GM19372 (cell line): ENCODE measurements at regions not wholly inside any gene's neighbourhood (a gene's known extent, or its start where the extent isn't known, plus 50 kb on each side); places are given as distances from the start of the nearest gene placed in this dataset.
A peak's percentile ranks its signal among the peaks of the same experiment; 100 is the strongest.
"Not testable (repeated sequence)": the region's sequence is repeated elsewhere in the genome, so short reads cannot be mapped to it uniquely, and the experiment has no call there.

Experiments used
- ATAC-seq: cut with Tn5 transposase; IDR thresholded peaks from one replicate; pipeline ENCODE4 v1.9.1; 2021; ENCODE audit warnings: mild to moderate bottlenecking, low read depth, moderate library complexity; ENCODE audit not compliant: unreplicated experiment

DNA sequence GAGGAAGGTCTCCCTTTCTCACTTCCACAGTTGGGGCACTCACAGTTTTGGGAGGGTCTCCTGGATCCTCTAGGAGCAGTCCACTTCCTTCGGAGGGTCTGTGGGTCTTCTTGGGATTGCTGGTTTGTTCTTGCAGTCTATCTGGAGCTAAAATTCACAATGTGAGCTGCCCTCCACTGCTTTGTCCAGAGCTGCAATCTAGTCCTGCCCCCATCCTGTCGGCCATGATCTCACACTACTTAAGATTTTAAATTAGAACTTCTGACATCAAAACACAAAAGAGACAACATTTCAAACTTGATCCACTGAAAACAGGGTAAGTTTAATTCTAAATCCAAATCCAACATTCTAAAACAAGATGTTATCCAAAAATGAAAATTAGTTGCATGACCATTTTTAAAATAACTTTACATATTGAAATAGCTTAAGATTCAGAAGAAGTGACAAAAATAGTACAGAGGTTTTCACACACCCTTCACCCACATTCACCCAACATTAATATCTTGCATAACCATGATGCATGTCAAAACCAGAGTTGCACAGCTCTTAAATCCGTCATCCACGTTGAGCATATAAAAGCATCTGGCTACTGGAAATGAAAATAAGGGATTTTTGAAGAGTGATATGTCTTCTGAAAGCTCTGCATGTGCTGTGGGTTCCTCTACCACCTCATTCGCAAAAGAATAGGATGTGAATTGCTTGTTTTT is 113.7 kb upstream of the EPB41L4A start:
- ATAC-seq = no peak

DNA sequence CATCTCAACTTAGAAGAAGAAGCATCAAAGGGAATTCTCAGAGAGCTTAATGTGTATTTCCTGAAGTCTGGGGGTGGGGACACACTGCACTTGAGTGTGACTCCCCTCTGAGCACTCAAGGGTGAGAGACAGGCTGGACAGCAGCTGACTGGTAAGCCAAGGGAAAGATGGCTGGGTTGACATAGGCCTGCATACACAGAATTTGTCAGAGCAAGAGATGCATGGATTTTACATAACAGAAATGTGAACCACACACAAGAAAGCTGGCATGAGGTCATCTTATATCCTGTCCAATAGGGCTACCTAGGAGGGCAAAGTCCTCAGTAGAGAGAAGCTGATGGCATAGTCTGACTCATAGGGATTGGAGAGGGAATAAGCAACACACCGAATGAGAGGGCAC is 114.3 kb upstream of the EPB41L4A start:
- ATAC-seq = no peak

DNA sequence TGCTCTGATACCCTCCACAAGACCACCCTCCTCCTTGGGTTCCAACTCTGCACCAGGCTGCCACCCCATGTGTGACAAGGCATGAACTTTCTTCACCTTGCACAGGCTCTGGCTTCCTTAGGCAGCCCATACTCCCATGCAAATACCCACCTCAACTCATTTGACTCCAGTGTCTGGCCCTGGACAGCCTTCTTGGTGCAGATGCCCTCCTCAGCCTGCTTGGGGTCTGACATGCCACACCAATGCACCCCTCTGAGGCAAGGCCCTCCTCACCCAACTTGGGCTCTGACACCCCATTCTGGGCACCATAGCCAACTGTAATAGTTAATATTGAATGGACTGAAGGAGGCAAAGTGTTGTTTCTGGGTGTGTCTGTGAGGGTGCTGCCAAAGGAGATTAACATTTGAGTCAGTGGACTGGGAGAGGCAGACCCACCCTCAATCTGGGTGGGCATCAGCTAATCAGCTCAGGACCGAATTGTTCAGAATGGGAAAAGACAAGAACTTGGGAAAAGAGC is 115.0 kb upstream of the EPB41L4A start:
- no peak for ATAC-seq

DNA sequence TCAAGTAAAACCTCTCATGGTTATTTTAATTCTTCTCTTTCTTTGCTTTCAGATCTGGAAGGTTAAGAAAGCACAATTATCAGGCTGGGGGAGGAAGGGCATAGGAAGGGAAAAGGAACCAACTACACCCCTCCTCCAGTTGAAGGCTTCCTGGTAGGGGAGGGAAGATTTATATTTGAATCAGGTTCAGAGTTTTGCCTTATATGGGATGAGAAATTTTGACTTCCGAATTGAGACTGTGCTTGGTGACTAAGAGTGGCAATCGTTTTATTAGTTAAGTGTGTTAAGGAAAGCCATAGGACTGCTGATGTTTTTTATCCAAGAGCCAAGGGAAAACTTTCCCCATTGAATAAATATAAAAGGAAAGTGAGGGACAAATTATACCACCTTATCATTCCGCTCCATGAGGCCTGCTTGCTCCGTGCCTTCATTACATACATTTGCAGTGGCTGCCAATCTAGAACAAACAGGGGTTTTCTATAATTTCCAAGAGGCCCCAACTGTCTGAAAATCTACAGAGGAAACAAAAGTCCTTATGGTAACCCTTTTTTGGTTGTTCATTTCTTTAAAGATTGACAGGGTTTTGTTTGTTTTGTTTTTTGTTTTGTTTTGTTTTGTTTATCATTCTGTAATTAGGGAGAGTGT is 115.7 kb upstream of the EPB41L4A start:
- ATAC-seq = no peak

DNA sequence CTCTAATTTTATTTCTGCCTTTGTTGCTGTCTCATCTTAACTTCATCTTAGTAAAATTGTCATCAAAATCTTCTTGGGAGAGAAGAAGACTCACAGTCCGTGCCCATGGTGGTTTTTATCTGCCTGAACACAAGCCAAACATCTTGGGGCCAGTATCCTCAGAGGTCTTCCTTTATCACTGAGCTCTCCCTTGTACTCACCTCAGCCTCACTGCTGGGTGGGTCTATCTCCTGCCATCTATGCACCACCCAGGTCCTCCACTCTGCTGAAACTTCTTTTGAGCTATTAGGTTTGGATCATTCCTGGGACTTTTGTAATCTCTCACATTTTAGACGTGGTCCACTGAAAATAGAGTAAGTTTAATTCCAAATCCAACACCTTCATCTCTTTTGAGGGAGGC is 116.3 kb upstream of the EPB41L4A start:
- ATAC-seq = no peak

DNA sequence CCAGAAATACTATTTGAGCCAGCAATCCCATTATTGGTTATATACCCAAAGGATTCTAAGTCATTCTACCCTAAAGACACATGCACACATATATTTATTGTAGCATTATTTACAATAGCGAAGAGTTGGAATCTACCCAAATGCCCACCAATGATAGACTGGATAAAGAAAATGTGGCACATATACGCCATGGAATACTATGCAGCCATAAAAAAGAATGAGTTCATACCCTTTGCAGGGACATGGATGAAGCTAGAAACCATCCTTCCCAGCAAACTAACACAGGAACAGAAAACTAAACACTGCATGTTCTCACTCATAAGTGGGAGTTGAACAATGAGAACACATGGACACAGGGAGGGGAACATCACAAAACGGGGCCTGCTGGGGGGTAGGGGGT is 125.5 kb upstream of the EPB41L4A start:
- not testable (repeated sequence) for ATAC-seq

DNA sequence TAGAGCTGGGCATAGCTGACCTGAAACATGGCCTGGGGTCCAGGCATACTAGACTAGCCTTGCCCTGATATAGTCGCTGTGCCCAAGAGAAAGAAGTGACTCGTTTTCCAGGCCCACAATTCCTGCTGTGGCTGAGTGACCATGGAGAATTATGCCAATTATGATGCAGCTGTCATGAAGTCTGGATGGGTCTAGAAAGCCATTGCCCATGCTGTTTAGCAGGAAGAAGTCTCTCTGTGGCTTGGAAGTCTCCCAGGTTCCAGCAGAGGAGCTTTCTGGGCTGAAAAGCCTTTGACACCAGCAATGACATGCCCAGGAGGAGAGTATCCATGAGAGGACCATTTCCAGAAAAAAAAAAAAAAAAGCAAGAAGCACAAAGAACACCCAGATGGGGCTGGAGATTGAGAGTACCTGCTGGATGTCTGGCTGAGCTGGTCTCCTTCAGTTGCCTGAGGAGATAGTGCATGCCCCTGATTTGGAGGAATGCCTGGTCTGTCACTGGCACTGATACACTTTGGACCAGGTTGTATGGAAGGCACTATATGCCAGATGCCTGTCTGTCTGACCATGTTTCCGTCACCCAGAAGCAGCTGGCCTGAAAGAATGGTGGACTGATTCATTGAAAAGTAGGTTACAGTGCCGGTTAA is 128.0 kb upstream of the EPB41L4A start:
- ATAC-seq = no peak

DNA sequence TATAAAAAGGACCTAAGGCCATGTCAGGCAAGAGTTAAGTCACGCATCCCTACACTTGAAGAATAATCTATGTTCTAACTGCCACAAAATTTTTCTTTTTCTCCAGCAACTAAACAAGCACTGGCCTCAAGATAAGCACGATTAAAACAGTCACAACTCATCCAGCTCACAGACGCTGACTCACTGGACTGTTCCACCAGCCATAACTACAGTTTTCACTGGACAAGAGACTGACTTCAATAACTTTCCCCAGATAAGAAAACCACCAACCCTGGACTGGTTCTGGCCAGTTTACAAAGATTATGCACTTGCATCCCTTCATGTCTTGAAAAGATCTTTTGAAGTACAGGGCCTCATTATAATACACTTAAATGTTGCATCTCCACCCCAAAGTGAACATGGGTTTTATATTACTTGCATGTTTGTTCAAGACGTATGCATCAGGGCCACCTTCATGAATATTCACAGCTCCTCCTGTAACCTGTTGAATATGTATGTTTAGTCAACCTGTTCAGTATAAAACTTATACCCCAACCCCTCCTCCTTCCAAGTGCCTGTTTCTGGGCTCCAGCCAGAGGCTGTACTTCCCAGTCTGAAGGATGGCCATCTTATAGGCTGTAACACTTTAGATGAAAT is 129.3 kb upstream of the EPB41L4A start:
- ATAC-seq = no peak

DNA sequence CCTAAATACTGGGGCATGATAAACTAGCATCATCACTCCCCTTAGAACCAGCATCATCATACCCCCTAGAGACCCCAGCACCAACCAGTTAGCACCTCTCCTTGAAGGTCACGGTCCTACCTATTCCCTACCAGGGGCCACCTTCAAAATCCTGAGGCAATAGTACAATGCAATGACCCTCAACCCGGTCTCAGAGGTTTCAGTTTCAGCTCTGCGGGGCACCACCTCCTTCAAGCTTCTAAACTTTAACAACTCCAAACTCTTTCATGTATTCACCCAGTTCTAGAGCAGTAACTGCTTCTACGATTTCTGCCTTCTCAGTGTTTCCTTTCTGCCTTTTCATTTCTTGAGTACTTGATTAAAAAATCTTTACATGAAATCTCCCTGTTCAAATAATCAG is 130.1 kb upstream of the EPB41L4A start:
- ATAC-seq = peak; percentile 53

DNA sequence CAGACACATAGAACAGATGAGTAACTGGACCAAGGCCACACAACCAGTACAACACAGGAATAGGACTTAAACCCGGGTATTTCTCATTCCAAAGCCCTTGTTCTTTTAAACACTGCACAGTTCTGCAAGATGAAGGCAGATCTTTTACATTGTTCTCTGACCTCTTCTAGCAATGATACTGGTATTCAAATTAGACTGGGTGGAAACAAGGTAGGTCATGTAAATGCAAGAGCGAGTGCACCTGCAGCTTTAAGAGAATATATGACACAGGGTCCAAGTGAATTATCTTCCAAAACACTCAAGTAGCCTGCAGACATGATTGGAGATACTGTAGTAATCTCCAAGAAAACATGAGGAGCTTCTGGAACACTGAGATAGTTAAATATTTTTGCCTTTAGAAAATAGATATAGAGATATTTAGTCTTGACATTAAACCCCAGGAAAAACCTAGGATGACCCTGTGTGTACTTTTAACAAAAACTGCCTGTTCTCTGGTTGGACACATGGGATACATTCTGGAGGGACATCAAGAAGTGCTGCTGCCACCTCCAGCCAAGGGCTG is 130.6 kb upstream of the EPB41L4A start:
- ATAC-seq = peak; percentile 47

DNA sequence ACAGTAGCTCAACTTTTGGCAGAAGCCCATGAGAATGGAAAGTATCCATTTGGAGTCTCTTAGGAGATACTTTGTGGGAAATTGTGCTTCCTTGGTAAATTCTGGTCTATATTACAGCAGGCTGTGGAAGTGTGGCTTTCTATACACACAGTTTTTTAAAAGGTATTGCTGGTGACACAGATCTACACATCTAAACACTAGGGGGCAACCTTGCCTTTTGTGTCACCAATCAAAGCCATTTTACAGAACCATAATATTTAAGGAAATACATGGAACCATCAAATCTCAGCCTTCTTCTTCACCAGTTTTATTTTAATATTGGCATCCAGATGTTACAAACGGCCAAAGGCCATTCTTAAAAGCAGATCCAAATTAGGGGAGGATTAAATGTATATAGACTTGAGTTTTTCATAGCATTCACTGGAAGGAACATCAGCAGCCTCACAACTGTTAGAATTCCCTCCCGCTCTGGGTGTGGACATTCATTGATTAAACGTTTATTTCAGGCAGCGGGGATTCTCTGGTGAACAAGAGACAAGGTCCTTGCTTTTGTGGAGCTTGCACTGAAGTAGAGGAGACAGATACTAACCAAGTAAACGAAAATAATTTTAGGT is 132.4 kb upstream of the EPB41L4A start:
- ATAC-seq = no peak

DNA sequence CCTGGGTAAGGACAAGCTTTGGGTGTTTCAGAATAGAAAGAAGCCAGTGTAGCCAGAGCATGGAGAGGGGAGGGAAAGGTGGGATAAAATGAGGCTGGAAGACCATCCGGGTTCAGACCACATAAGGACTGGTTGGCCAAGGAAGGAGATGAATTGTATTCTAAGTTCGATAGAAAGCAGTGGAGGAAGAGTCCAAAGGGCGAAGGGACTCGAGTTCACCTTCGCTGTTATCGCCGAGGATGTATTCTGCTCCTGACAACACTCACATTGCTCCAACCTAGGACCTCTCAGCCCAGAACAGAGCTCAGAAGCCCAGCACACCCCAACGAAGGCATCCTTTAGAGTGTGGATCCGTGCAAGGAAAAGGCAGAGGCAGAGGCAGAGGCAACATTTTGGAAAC is 133.1 kb upstream of the EPB41L4A start:
- no peak for ATAC-seq

DNA sequence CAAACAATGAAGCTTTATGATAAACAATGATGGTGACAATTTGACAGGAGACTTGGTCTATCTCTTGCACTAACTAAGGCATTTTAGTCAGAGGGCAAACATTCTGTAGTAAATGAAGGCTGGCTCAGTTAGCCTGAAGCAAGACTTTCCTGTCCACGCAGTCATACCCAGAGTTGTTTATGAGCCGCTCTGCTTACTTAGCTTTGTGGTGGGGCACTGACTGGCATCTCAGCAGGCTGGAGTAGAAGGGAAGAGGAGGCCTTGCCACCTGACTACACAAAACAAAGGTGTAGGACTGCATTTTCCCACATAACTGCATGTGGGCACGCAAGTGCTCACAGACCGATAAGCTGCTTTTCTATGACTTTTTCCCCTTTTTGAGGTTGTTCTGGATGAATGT is 133.7 kb upstream of the EPB41L4A start:
- no peak for ATAC-seq

DNA sequence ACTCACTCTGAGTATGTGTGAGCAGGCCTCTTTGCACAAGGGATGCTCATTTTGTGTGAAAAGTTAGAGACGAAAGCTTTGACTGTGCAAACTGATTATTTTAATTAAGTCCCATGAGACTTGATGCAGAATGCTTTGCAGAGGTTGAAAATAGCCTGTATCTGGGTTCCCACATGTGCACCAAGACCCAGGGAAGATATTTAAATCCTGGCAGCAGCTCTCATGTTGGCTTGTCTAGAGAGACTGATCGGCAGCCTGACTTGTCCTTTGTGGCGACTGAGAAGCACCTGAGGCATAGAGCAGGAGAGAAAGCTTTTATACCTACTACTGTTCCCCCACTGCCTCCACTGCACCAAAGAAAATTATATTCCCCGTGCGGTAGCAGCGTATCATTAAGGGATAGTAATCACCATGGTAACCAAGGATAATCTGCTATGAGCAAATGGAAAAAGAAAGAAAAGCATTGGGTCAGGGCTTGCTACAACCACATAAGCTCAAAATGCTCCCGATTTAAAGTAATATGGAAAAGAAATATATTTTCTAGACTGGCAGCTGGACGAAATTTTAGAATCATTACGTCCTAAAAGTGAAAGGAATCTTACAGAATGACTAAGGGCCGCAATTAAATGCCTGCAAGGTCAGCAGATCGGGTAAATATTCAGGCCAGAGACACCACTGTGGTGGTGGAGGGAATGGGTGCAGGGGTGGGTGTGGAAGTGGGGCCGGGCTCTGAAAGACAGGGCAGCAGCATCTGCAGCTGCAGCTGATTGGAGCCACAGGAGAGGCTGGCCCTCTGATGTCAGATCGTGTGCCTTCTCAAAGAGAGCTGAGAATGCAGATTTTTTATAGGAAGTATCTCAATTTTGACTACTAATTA is 135.3 kb upstream of the EPB41L4A start:
- no peak for ATAC-seq

DNA sequence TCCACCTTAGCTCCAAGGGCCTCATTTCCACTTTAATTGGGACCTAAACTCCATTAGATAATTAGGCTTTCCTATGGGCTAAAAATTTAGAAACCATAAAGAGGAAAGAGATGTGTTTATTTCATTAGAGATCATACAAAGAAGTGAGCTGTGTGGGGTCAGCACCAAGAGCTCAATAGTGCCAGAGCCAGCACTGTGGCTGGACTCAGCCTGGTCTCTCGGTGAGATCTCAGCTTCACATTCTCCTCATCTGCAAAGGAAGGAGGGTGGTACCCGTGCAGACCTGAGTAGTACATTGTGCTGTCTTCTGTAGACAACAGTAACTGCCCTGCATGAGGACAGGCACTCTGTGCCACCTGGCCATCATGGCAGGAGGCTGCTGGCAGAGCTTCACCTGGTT is 136.1 kb upstream of the EPB41L4A start:
- no peak for ATAC-seq

DNA sequence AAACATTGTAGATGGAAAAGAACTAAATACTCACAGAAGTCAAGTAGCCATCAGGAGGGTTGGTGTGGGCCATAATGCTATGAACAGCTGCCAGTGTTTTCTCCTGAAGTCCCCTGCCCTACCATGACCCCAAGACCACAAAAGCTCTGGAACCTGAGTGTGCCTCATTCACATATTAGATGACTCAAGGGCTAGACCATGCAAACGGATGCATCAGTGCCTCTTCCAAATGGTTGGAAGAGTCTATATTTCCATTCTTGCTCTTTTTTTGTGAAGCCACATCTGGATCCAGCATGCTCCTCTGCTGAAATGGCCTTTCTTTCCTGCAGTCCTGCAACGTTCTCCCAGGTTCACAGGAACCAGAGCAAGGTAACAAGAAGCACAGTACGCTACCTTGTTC is 136.6 kb upstream of the EPB41L4A start:
- no peak for ATAC-seq

DNA sequence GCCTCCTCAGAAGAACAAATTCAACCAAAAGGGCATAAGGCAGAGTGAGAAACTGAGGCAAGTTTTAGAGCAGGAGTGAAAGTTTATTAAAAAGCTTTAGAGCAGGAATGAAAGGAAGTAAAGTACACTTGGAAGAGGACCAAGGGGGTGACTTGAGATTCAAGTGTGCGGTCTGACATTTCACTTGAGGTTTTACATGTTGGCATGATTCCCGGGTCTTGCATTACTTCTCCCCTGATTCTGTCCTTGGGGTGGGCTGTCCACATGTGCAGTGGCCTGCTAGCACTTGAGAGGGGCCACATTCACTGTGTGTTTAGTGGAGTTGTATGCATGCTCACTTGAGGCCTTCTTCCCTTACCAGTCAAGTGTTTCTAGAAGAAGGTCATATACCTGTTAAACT is 140.4 kb upstream of the EPB41L4A start:
- ATAC-seq = not testable (repeated sequence)

DNA sequence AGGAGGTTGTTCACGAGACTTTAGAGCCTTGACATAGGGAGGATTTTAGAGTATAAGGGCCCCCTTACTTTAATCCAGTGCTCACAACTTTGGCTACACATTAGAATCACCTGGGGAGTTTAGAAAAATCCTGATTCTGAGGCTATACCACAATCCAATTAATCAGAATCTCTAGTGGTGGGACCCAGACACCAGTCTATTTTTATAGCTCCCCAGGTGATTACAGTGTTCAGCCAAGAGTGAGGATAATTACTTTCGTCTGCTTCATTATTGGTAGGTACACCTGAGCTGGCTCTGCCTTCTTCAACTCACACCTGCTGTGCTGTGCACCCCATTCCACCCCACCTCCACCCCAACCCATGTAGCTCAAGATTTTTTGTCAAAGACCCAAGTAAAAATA is 141.3 kb upstream of the EPB41L4A start:
- ATAC-seq = no peak

DNA sequence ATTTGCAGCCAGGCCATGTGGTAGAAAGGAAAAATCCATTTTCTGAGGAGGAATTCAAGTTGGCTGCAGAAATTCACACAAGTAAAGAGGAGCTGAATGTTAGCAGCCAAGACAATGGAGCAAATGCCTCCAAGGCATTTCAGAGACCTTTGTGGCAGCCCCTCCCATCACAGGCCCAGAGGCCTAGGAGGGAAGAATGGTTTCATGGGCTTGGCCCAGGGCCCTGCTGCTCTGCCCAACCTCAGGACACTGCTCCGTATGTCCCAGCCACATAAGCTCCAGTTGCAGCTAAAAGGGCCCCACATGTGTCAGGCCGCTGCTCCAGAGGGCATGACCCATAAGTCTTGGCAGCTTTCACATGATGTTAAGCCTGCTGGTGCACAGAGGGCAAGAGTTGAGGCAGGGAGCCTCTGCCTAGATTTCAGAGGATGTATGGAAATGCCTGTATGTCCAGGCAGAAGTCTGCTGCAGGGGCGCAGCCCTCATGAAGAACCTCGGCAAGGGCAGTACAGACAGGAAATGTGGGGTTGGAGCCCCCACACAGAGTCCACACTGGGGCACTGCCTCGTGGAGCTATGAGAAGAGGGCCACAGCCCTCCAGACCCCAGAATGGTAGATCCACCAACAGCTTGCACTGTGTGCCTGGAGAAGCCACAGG is 144.2 kb upstream of the EPB41L4A start:
- no peak for ATAC-seq
